ENCODE measurements at regions not wholly inside any gene's neighbourhood (a gene's known extent, or its start where the extent isn't known, plus 50 kb on each side); places are given as distances from the start of the nearest gene placed in this dataset.
"Not testable (repeated sequence)": the region's sequence is repeated elsewhere in the genome, so short reads cannot be mapped to it uniquely, and the experiment has no call there.

- Histone ChIP-seq H3K4me3 (ENCODE audit: low read depth, low read length) (no peak overlapping the region), H3K27me3 (ENCODE audit: control insufficient read depth, insufficient read depth, low read length) (peaks cover under 1% of the 10 kb centered on the region), H3K9me3 (ENCODE audit: control insufficient read depth, low read length) (no peaks in the 10 kb centered on the region), H3K79me2 (no peaks in the 10 kb centered on the region), H3K4me2 (ENCODE audit: low read length) (no peak overlapping the region), H3K27ac (no peak overlapping the region), H3K9ac (no peak overlapping the region), H2AFZ (no peak overlapping the region), H3K36me3 (ENCODE audit: control insufficient read depth, insufficient read depth, low read length) (no peaks in the 10 kb centered on the region), H3K4me1 (no peaks in the 10 kb centered on the region)
- TF ChIP-seq, protein P1, sequence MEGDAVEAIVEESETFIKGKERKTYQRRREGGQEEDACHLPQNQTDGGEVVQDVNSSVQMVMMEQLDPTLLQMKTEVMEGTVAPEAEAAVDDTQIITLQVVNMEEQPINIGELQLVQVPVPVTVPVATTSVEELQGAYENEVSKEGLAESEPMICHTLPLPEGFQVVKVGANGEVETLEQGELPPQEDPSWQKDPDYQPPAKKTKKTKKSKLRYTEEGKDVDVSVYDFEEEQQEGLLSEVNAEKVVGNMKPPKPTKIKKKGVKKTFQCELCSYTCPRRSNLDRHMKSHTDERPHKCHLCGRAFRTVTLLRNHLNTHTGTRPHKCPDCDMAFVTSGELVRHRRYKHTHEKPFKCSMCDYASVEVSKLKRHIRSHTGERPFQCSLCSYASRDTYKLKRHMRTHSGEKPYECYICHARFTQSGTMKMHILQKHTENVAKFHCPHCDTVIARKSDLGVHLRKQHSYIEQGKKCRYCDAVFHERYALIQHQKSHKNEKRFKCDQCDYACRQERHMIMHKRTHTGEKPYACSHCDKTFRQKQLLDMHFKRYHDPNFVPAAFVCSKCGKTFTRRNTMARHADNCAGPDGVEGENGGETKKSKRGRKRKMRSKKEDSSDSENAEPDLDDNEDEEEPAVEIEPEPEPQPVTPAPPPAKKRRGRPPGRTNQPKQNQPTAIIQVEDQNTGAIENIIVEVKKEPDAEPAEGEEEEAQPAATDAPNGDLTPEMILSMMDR (IDR thresholded peaks at IDR 0.05): no peak
These were observed 328.8 kb upstream of the BRINP1 start for GRCh38 chr9:119697996-119698395.

DNA sequence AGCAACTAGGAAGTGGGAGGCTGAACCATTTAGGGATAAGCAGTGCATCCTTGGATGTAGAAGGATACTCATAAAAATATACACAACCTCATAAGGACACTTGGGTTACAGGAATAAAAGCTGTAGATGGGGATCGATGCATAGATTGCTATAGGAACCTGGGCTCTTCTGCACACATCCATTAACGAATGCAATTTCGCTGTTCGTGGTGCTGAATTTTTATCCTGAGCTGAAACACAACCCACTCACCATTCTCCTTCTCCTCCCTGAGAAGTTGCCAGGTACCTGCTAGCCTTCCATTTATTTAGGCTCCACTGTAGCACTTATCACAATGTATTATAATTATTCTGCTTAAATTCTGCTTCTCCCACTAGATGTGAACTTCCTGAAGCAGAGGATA lies 320.6 kb upstream of the BRINP1 start:
- no peak overlapping the region for H3K27ac ChIP-seq
- H2AFZ ChIP-seq: no peak overlapping the region
- H3K9ac ChIP-seq: no peak overlapping the region

GRCh38 chr9:119688547-119688946 lies 319.3 kb upstream of the BRINP1 start:
- H3K9ac ChIP-seq: no peak overlapping the region
- no peaks in the 10 kb centered on the region for H3K9me3 ChIP-seq (ENCODE audit: control insufficient read depth, low read length)
- H3K79me2 ChIP-seq: no peaks in the 10 kb centered on the region
- peaks cover 3% of the 10 kb centered on the region for H3K27me3 ChIP-seq (ENCODE audit: control insufficient read depth, insufficient read depth, low read length)
- no peak overlapping the region for H3K4me3 ChIP-seq (ENCODE audit: low read depth, low read length)
- no peak overlapping the region for H3K4me2 ChIP-seq (ENCODE audit: low read length)
- no peaks in the 10 kb centered on the region for H3K4me1 ChIP-seq
- no peaks in the 10 kb centered on the region for H3K36me3 ChIP-seq (ENCODE audit: control insufficient read depth, insufficient read depth, low read length)
- no peak overlapping the region for H2AFZ ChIP-seq
- TF ChIP-seq, protein P1 (IDR thresholded peaks at IDR 0.05): no peak
- no peak overlapping the region for H3K27ac ChIP-seq

More for the DNA sequence above, 320.6 kb upstream of the BRINP1 start:
- no peak overlapping the region for H3K4me3 ChIP-seq (ENCODE audit: low read depth, low read length)
- H3K36me3 ChIP-seq (ENCODE audit: control insufficient read depth, insufficient read depth, low read length): no peaks in the 10 kb centered on the region
- H3K4me1 ChIP-seq: no peaks in the 10 kb centered on the region
- H3K27me3 ChIP-seq (ENCODE audit: control insufficient read depth, insufficient read depth, low read length): peaks cover 3% of the 10 kb centered on the region
- H3K9me3 ChIP-seq (ENCODE audit: control insufficient read depth, low read length): no peaks in the 10 kb centered on the region
- no peaks in the 10 kb centered on the region for H3K79me2 ChIP-seq
- TF ChIP-seq, protein P1 (IDR thresholded peaks at IDR 0.05): no peak
- no peak overlapping the region for H3K4me2 ChIP-seq (ENCODE audit: low read length)

DNA sequence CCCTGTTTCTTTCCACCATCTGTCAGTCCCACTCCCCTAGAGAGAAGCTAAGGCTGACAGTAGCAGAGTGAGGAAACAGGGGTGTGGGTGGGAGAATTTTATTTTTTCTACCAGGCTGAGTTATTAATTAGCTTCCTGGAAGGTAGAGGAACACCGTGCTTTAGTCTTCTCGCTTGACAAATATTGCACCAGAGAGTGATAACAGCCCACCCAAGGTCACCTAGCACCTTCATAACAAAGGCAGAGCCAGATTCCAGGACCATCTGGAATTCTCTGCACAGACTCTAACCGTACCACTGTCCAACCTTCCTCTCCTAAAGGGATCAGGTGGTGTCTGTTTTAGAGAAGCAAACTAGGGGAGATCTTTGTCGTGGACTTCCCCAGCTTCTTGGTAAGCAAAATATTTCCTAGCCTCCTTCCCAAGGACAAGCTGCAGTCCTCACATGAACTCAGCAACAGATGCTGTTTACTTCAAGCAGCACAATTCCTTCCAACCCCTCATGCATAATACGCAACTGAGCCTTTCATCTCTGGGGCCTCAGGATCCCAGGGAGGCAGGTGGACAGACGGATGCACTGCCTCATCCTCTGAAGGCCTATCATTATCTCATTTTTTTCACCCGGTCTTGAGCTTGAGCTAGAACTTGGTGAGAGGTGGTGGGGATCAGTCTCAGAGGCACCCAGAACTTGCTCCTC lies 308.7 kb upstream of the BRINP1 start:
- TF ChIP-seq, protein P1 (IDR thresholded peaks at IDR 0.05): no peak
- H3K27ac ChIP-seq: no peak overlapping the region
- no peaks in the 10 kb centered on the region for H3K79me2 ChIP-seq
- H3K4me3 ChIP-seq (ENCODE audit: low read depth, low read length): no peak overlapping the region
- no peaks in the 10 kb centered on the region for H3K27me3 ChIP-seq (ENCODE audit: control insufficient read depth, insufficient read depth, low read length)
- H3K9me3 ChIP-seq (ENCODE audit: control insufficient read depth, low read length): no peaks in the 10 kb centered on the region
- no peak overlapping the region for H3K4me2 ChIP-seq (ENCODE audit: low read length)
- no peaks in the 10 kb centered on the region for H3K4me1 ChIP-seq
- no peaks in the 10 kb centered on the region for H3K36me3 ChIP-seq (ENCODE audit: control insufficient read depth, insufficient read depth, low read length)
- no peak overlapping the region for H2AFZ ChIP-seq
- H3K9ac ChIP-seq: no peak overlapping the region

- no peaks in the 10 kb centered on the region for H3K79me2 ChIP-seq
- no peaks in the 10 kb centered on the region for H3K36me3 ChIP-seq (ENCODE audit: control insufficient read depth, insufficient read depth, low read length)
- H3K4me1 ChIP-seq: no peaks in the 10 kb centered on the region
- TF ChIP-seq, protein P1 (IDR thresholded peaks at IDR 0.05): no peak
- H3K9ac ChIP-seq: no peak overlapping the region
- no peak overlapping the region for H3K4me3 ChIP-seq (ENCODE audit: low read depth, low read length)
- H3K4me2 ChIP-seq (ENCODE audit: low read length): no peak overlapping the region
- no peaks in the 10 kb centered on the region for H3K27me3 ChIP-seq (ENCODE audit: control insufficient read depth, insufficient read depth, low read length)
- H3K27ac ChIP-seq: no peak overlapping the region
- no peak overlapping the region for H2AFZ ChIP-seq
- H3K9me3 ChIP-seq (ENCODE audit: control insufficient read depth, low read length): no peaks in the 10 kb centered on the region
These were observed 306.7 kb upstream of the BRINP1 start for GRCh38 chr9:119675951-119676350.

- not testable (repeated sequence) for H3K4me3 ChIP-seq (ENCODE audit: low read depth, low read length); H3K4me1 ChIP-seq
These were observed 303.5 kb upstream of the BRINP1 start for GRCh38 chr9:119672763-119673162.

More at GRCh38 chr9:119672763-119673162, 303.5 kb upstream of the BRINP1 start:
- H3K4me2 ChIP-seq (ENCODE audit: low read length); H3K36me3 ChIP-seq (ENCODE audit: control insufficient read depth, insufficient read depth, low read length); H3K9me3 ChIP-seq (ENCODE audit: control insufficient read depth, low read length); H3K79me2 ChIP-seq; H3K9ac ChIP-seq; H3K27me3 ChIP-seq (ENCODE audit: control insufficient read depth, insufficient read depth, low read length); H2AFZ ChIP-seq; H3K27ac ChIP-seq: not testable (repeated sequence)
